ENCODE measurements at regions not wholly inside any gene's neighbourhood (a gene's known extent, or its start where the extent isn't known, plus 50 kb on each side); places are given as distances from the start of the nearest gene placed in this dataset.

GRCh38 chr6:105802703-105803102 is 283.4 kb upstream of the PRDM1 start:
- H3K27ac Mint-ChIP-seq, result no peak overlapping the region
- H3K4me3 Mint-ChIP-seq (ENCODE audit: low read depth), result no peak overlapping the region
- peaks cover 14% of the 10 kb centered on the region for H3K27me3 Mint-ChIP-seq
- DNase-seq (ENCODE audit: low spot score, unreplicated experiment), result no peak
- H3K36me3 Mint-ChIP-seq (ENCODE audit: insufficient read depth), result no peaks in the 10 kb centered on the region
- H3K4me1 Mint-ChIP-seq (ENCODE audit: low read depth), result no peaks in the 10 kb centered on the region
- no peaks in the 10 kb centered on the region for H3K9me3 Mint-ChIP-seq (ENCODE audit: low read depth)
- TF ChIP-seq CTCF (IDR thresholded peaks at IDR 0.05; ENCODE audit: unreplicated experiment), result no peak

- Mint-ChIP-seq H3K9me3 (ENCODE audit: low read depth) (no peaks in the 10 kb centered on the region), H3K4me3 (ENCODE audit: low read depth) (no peak overlapping the region), H3K27me3 (peaks cover 21% of the 10 kb centered on the region), H3K36me3 (ENCODE audit: insufficient read depth) (no peaks in the 10 kb centered on the region), H3K27ac (no peak overlapping the region), H3K4me1 (ENCODE audit: low read depth) (no peaks in the 10 kb centered on the region)
- TF ChIP-seq CTCF (IDR thresholded peaks at IDR 0.05; ENCODE audit: unreplicated experiment), result no peak
- DNase-seq (ENCODE audit: low spot score, unreplicated experiment), result no peak
Measured at GRCh38 chr6:105800871-105801270, 285.3 kb upstream of the PRDM1 start.

GRCh38 chr6:105800398-105800797 is 285.7 kb upstream of the PRDM1 start:
- no peaks in the 10 kb centered on the region for H3K36me3 Mint-ChIP-seq (ENCODE audit: insufficient read depth)
- peaks cover 2% of the 10 kb centered on the region for H3K4me1 Mint-ChIP-seq (ENCODE audit: low read depth)
- H3K27me3 Mint-ChIP-seq, result peaks cover 24% of the 10 kb centered on the region
- TF ChIP-seq CTCF (IDR thresholded peaks at IDR 0.05; ENCODE audit: unreplicated experiment), result no peak
- H3K9me3 Mint-ChIP-seq (ENCODE audit: low read depth), result no peaks in the 10 kb centered on the region
- H3K4me3 Mint-ChIP-seq (ENCODE audit: low read depth), result no peak overlapping the region
- DNase-seq (ENCODE audit: low spot score, unreplicated experiment), result no peak
- H3K27ac Mint-ChIP-seq, result no peak overlapping the region

- H3K27ac Mint-ChIP-seq, result no peak overlapping the region
Measured at GRCh38 chr6:105799056-105799455, 287.1 kb upstream of the PRDM1 start.

GRCh38 chr6:105797983-105798453 is 288.1 kb upstream of the PRDM1 start:
- Mint-ChIP-seq H3K27me3 (peaks cover 25% of the 10 kb centered on the region), H3K4me3 (ENCODE audit: low read depth) (no peak overlapping the region), H3K9me3 (ENCODE audit: low read depth) (no peaks in the 10 kb centered on the region), H3K4me1 (ENCODE audit: low read depth) (peaks cover 5% of the 10 kb centered on the region), H3K27ac (no peak overlapping the region), H3K36me3 (ENCODE audit: insufficient read depth) (no peaks in the 10 kb centered on the region)
- TF ChIP-seq CTCF (IDR thresholded peaks at IDR 0.05; ENCODE audit: unreplicated experiment), result no peak
- DNase-seq (ENCODE audit: low spot score, unreplicated experiment), result no peak

More at GRCh38 chr6:105799056-105799455, 287.1 kb upstream of the PRDM1 start:
- peaks cover 5% of the 10 kb centered on the region for H3K4me1 Mint-ChIP-seq (ENCODE audit: low read depth)
- TF ChIP-seq CTCF (IDR thresholded peaks at IDR 0.05; ENCODE audit: unreplicated experiment), result no peak
- H3K9me3 Mint-ChIP-seq (ENCODE audit: low read depth), result no peaks in the 10 kb centered on the region
- no peak overlapping the region for H3K4me3 Mint-ChIP-seq (ENCODE audit: low read depth)
- peaks cover 24% of the 10 kb centered on the region for H3K27me3 Mint-ChIP-seq
- no peaks in the 10 kb centered on the region for H3K36me3 Mint-ChIP-seq (ENCODE audit: insufficient read depth)
- no peak for DNase-seq (ENCODE audit: low spot score, unreplicated experiment)
